ENCODE measurements at regions not wholly inside any gene's neighbourhood (a gene's known extent, or its start where the extent isn't known, plus 50 kb on each side); places are given as distances from the start of the nearest gene placed in this dataset.

GRCh38 chr2:106030287-106031268 is 163.5 kb downstream of the UXS1 start:
- peaks cover 9% of the 10 kb centered on the region; the same call in 2 of the 3 replicates for H3K9me3 ChIP-seq
- ChIA-PET CTCF (no interaction called here), POLR2A (no interaction called here)
- H3K4me2 ChIP-seq = peak overlapping the region; percentile 60
- WGBS (ENCODE audit: missing lambda C conversion rate) = 50% methylated on average over 12 of the region's 14 CpGs
- TF ChIP-seq CEBPB (IDR thresholded peaks at IDR 0.05) (peak in 1 of 2 experiments; percentile 46; a peak in 1 of 4 replicates), REST (IDR thresholded peaks at IDR 0.05) (no peak)
- peak overlapping the region; percentile 55 to 57; a peak in 4 of 6 replicates for H3K27ac ChIP-seq
- no peak for FAIRE-seq
- ATAC-seq = peak; percentile 70 to 81
- no peak overlapping the region for H3K4me3 ChIP-seq
- peaks cover 19% of the 10 kb centered on the region for H3K4me1 ChIP-seq
- peak in 1 of 2 experiments; percentile 36 for DNase-seq (ENCODE audit: low read depth in 1 of 2, low spot score in 1 of 2)

GRCh38 chr2:106028192-106028591 is 165.9 kb downstream of the UXS1 start:
- FAIRE-seq = no peak
- H3K27ac ChIP-seq = no peak overlapping the region
- ChIA-PET CTCF (no interaction called here), POLR2A (no interaction called here)
- peaks cover 5% of the 10 kb centered on the region; the same call in 2 of the 3 replicates for H3K9me3 ChIP-seq
- WGBS (ENCODE audit: missing lambda C conversion rate) = 44% methylated on average over 4 of the region's 4 CpGs
- H3K4me1 ChIP-seq = peaks cover 15% of the 10 kb centered on the region
- no peak for ATAC-seq
- no peak for DNase-seq (ENCODE audit: low read depth in 1 of 2, low spot score in 1 of 2)
- H3K4me2 ChIP-seq = no peak overlapping the region
- H3K4me3 ChIP-seq = no peak overlapping the region
- TF ChIP-seq E2F6 (IDR thresholded peaks at IDR 0.05; ENCODE audit: borderline replicate concordance, low read depth) (no peak), TFCP2L1 (CRISPR knock-in tag; IDR thresholded peaks at IDR 0.05) (no peak), NR3C1 (IDR thresholded peaks at IDR 0.05) (no peak), KDM1A (IDR thresholded peaks at IDR 0.05; ENCODE audit: low read depth) (no peak)

- ATAC-seq (no peak), DNase-seq (ENCODE audit: low read depth in 1 of 2, low spot score in 1 of 2) (no peak), FAIRE-seq (no peak)
- no peak overlapping the region for H3K4me3 ChIP-seq
- CTCF ChIA-PET = no interaction called here
- POLR2A ChIA-PET = no interaction called here
- no peak overlapping the region for H3K4me2 ChIP-seq
- no peaks in the 10 kb centered on the region for H3K9me3 ChIP-seq
- 26% methylated on average over 6 of the region's 6 CpGs for WGBS (ENCODE audit: missing lambda C conversion rate)
- peaks cover 14% of the 10 kb centered on the region for H3K4me1 ChIP-seq
- H3K27ac ChIP-seq = no peak overlapping the region
- no peak for TF ChIP-seq CTCF (IDR thresholded peaks at IDR 0.05)
- TF ChIP-seq CEBPB (IDR thresholded peaks at IDR 0.05) = no peak
- TF ChIP-seq RAD21 (conservative IDR thresholded peaks at IDR 0.05 in 1 of 2, IDR thresholded peaks at IDR 0.05 in 1 of 2) = no peak
- TF ChIP-seq HDAC2 (IDR thresholded peaks at IDR 0.05) = no peak
- TF ChIP-seq ZSCAN20 (CRISPR knock-in tag; IDR thresholded peaks at IDR 0.05) = no peak
- no peak for TF ChIP-seq ESRRA (IDR thresholded peaks at IDR 0.05; ENCODE audit: borderline replicate concordance, low read length)
- no peak for TF ChIP-seq KDM5A (IDR thresholded peaks at IDR 0.05)
- no peak for TF ChIP-seq CBX2 (IDR thresholded peaks at IDR 0.05; ENCODE audit: borderline replicate concordance, low read depth)
- no peak for TF ChIP-seq EHF (CRISPR knock-in tag; IDR thresholded peaks at IDR 0.05)
- TF ChIP-seq ZNF302 (CRISPR knock-in tag; IDR thresholded peaks at IDR 0.05) = no peak
- TF ChIP-seq USF2 (IDR thresholded peaks at IDR 0.05) = no peak
- no peak for TF ChIP-seq REST (IDR thresholded peaks at IDR 0.05)
- no peak for TF ChIP-seq NFE2L2 (conservative IDR thresholded peaks at IDR 0.05; ENCODE audit: low read length)
- no peak for TF ChIP-seq NR3C1 (IDR thresholded peaks at IDR 0.05)
- TF ChIP-seq FOXS1 (CRISPR knock-in tag; IDR thresholded peaks at IDR 0.05) = no peak
- no peak for TF ChIP-seq RFX5 (IDR thresholded peaks at IDR 0.05)
These were observed 167.6 kb downstream of the UXS1 start for GRCh38 chr2:106026271-106027190.

Data from A549 (cell line).